Endothelial cell of umbilical vein (primary cell): ENCODE measurements at regions not wholly inside any gene's neighbourhood (a gene's known extent, or its start where the extent isn't known, plus 50 kb on each side); places are given as distances from the start of the nearest gene placed in this dataset.

Source experiments
- CTCF ChIP-seq, 2 donors: IDR thresholded peaks; 1 replicate in 1 of 2; 2 replicates in 1 of 2; pipeline ENCODE4 v1.5.1; 2011; ENCODE audit warnings: low read length in 2 of 2, mild to moderate bottlenecking in 2 of 2, moderate library complexity in 2 of 2, control low read depth in 1 of 2, inconsistent platforms in 1 of 2, low read depth in 1 of 2; ENCODE audit not compliant: insufficient read depth in 1 of 2; ENCODE audit errors: extremely low read depth in 1 of 2
- EZH2 ChIP-seq: IDR thresholded peaks from 2 replicates; pipeline ENCODE4 v1.6.1; 2012; ENCODE audit warnings: borderline replicate concordance, low read depth, mild to moderate bottlenecking, moderate library complexity, low read length, inconsistent platforms; ENCODE audit not compliant: severe bottlenecking
- GATA2 ChIP-seq: IDR thresholded peaks from 2 replicates; pipeline ENCODE4 v1.7.0; 2011; ENCODE audit warnings: low read depth, mild to moderate bottlenecking, moderate library complexity, mixed read lengths, low read length; ENCODE audit not compliant: insufficient read length, insufficient read depth
- JUN ChIP-seq: IDR thresholded peaks from 2 replicates; pipeline ENCODE4 v1.6.1; 2011; ENCODE audit warnings: borderline replicate concordance, low read depth; ENCODE audit not compliant: insufficient read length, insufficient read depth
- MYC ChIP-seq: IDR thresholded peaks from one replicate; pipeline ENCODE4 v1.6.1; 2011; ENCODE audit warnings: mild to moderate bottlenecking, low read depth, low read length
- POLR2A ChIP-seq: IDR thresholded peaks from 2 replicates; pipeline ENCODE4 v1.6.1; 2012; ENCODE audit warnings: low read depth, mild to moderate bottlenecking, control low read depth, low read length
- POLR2AphosphoS5 ChIP-seq: IDR thresholded peaks from 2 replicates; pipeline ENCODE4 v1.6.1; 2012; ENCODE audit warnings: low read depth, mild to moderate bottlenecking, control low read depth, low read length, moderate library complexity; ENCODE audit not compliant: insufficient read depth
- TF ChIP-seq, protein P1 (sequence below): IDR thresholded peaks from 2 replicates; pipeline ENCODE4 v1.6.1; 2011; ENCODE audit not compliant: insufficient read depth, insufficient read length

- no peak for TF ChIP-seq CTCF (IDR thresholded peaks at IDR 0.05; ENCODE audit: extremely low read depth in 1 of 2, insufficient read depth in 1 of 2, low read depth in 1 of 2, low read length in 2 of 2)
- TF ChIP-seq EZH2 = no peak
- TF ChIP-seq JUN = no peak
- TF ChIP-seq POLR2AphosphoS5 = no peak
- TF ChIP-seq, protein P1, sequence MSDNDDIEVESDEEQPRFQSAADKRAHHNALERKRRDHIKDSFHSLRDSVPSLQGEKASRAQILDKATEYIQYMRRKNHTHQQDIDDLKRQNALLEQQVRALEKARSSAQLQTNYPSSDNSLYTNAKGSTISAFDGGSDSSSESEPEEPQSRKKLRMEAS = no peak
- no peak for TF ChIP-seq POLR2A
- no peak for TF ChIP-seq GATA2
- no peak for TF ChIP-seq MYC
Observed at GRCh38 chr9:93815677-93816076, 139.5 kb downstream of the BARX1 start.
